Bronchial epithelial cell (primary cell): ENCODE measurements at regions not wholly inside any gene's neighbourhood (a gene's known extent, or its start where the extent isn't known, plus 50 kb on each side); places are given as distances from the start of the nearest gene placed in this dataset.
A peak's percentile ranks its signal among the peaks of the same experiment; 100 is the strongest.

ENCODE experiments used
- DNase-seq: peaks from one replicate; pipeline ENCODE4 v3.0.0-alpha.2; 2010; ENCODE audit warnings: low read depth
- FAIRE-seq: peaks from 2 replicates; lab custom pipeline; 2011; peaks lifted over from hg19 to GRCh38; lab: Jason Lieb, UNC
- H3K27me3 ChIP-seq: 2 replicates; pipeline ENCODE4 v1.5.1; 2011; ENCODE audit warnings: low read length; ENCODE audit not compliant: control insufficient read depth, insufficient read depth
- H3K36me3 ChIP-seq: 2 replicates; pipeline ENCODE4 v1.5.1; 2011; ENCODE audit warnings: low read length; ENCODE audit not compliant: control insufficient read depth, insufficient read depth
- H3K4me3 ChIP-seq: 2 replicates; pipeline ENCODE4 v1.5.1; 2011; ENCODE audit warnings: mild to moderate bottlenecking, low read depth, low read length, control low read depth
- CTCF ChIP-seq: IDR thresholded peaks from 2 replicates; pipeline ENCODE4 v1.5.1; 2011; ENCODE audit warnings: mild to moderate bottlenecking, moderate library complexity, low read length, control low read depth, inconsistent platforms; ENCODE audit not compliant: insufficient read depth, severe bottlenecking

GRCh38 chr6:114471450-114471849 is 128.6 kb upstream of the HS3ST5 start:
- DNase-seq: no peak
- Histone ChIP-seq H3K4me3 (no peak overlapping the region), H3K36me3 (no peaks in the 10 kb centered on the region), H3K27me3 (no peaks in the 10 kb centered on the region)
- TF ChIP-seq CTCF: no peak
- no peak for FAIRE-seq

- Histone ChIP-seq H3K4me3 (no peak overlapping the region), H3K36me3 (no peaks in the 10 kb centered on the region), H3K27me3 (no peaks in the 10 kb centered on the region)
- FAIRE-seq (no peak), DNase-seq (no peak)
- TF ChIP-seq CTCF: no peak
These were observed 125.1 kb upstream of the HS3ST5 start for GRCh38 chr6:114467931-114468330.

GRCh38 chr6:114465511-114465910 is 122.7 kb upstream of the HS3ST5 start:
- no peaks in the 10 kb centered on the region for H3K27me3 ChIP-seq
- DNase-seq: no peak
- TF ChIP-seq CTCF: no peak
- no peak for FAIRE-seq
- no peaks in the 10 kb centered on the region for H3K36me3 ChIP-seq
- no peak overlapping the region for H3K4me3 ChIP-seq

- no peaks in the 10 kb centered on the region for H3K27me3 ChIP-seq
- no peak for TF ChIP-seq CTCF
- no peak overlapping the region for H3K4me3 ChIP-seq
- H3K36me3 ChIP-seq: no peaks in the 10 kb centered on the region
- FAIRE-seq: no peak
- no peak for DNase-seq
These were observed 111.0 kb upstream of the HS3ST5 start for GRCh38 chr6:114453737-114454276.

- FAIRE-seq: peak; percentile 72
- Histone ChIP-seq H3K36me3 (no peaks in the 10 kb centered on the region), H3K4me3 (no peak overlapping the region), H3K27me3 (no peaks in the 10 kb centered on the region)
- no peak for TF ChIP-seq CTCF
- DNase-seq: no peak
These were observed 110.1 kb upstream of the HS3ST5 start for GRCh38 chr6:114452785-114453401.

- no peak for TF ChIP-seq CTCF
- FAIRE-seq: no peak
- no peaks in the 10 kb centered on the region for H3K27me3 ChIP-seq
- H3K36me3 ChIP-seq: no peaks in the 10 kb centered on the region
- no peak for DNase-seq
- no peak overlapping the region for H3K4me3 ChIP-seq
These were observed 107.8 kb upstream of the HS3ST5 start for GRCh38 chr6:114450631-114451030.
